NCI-H82 treated with DMSO at 0.1 percent for 48 hours (cell line): ENCODE measurements at regions not wholly inside any gene's neighbourhood (a gene's known extent, or its start where the extent isn't known, plus 50 kb on each side); places are given as distances from the start of the nearest gene placed in this dataset.
"Not testable (repeated sequence)": the region's sequence is repeated elsewhere in the genome, so short reads cannot be mapped to it uniquely, and the experiment has no call there.

ENCODE experiments used
- DNase-seq: peaks from one replicate; lab custom pipeline; 2025; ENCODE audit not compliant: unreplicated experiment; lab: John Stamatoyannopoulos, UW

GRCh38 chr5:1596462-1597092 is 72.8 kb upstream of the LPCAT1 start:
- DNase-seq, result not testable (repeated sequence)

- DNase-seq, result peak; percentile 48
Observed at GRCh38 chr5:1594357-1595106, 70.8 kb upstream of the LPCAT1 start.

- DNase-seq, result no peak
Observed at GRCh38 chr5:1593903-1594356, 70.2 kb upstream of the LPCAT1 start.

DNA sequence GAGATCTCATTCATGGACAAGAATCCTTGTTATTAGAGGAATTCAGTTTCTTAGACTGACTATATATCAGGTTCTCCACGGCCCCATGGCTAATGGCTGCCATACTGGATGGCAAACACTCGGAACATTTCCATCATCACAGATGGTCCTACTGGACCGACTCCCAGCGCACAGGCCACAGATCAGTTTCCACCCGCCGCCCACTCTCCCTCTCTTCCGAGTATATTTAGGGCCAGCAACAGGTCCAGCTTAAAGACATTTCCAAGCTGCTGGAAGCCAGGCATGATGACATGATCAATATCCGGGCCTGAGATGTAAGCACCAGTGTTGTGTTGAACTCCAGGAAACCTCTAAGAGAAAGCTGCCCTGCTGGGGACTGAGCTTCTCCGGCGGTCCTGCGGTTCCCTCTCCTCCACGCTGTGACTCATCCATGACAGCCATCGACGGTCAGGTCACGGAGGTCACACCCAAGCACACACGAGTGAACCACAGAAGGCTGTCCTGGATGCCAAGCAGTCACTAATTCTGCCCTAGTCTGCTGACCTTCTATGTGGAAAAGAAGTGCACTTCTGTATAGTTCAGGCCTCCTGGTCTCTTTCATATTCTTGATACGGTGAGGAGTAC is 64.4 kb upstream of the LPCAT1 start:
- DNase-seq, result not testable (repeated sequence)

- DNase-seq, result not testable (repeated sequence)
Observed at GRCh38 chr5:1583081-1583875, 59.5 kb upstream of the LPCAT1 start.

- DNase-seq, result not testable (repeated sequence)
Observed at GRCh38 chr5:1579389-1579788, 55.6 kb upstream of the LPCAT1 start.

- DNase-seq, result not testable (repeated sequence)
Observed at GRCh38 chr5:1576851-1577250, 53.1 kb upstream of the LPCAT1 start.

- not testable (repeated sequence) for DNase-seq
Observed at GRCh38 chr5:1575991-1576714, 52.4 kb upstream of the LPCAT1 start.

GRCh38 chr5:1575491-1575890 is 51.7 kb upstream of the LPCAT1 start:
- not testable (repeated sequence) for DNase-seq

- not testable (repeated sequence) for DNase-seq
Observed at GRCh38 chr5:1574023-1574318, 50.2 kb upstream of the LPCAT1 start.

DNA sequence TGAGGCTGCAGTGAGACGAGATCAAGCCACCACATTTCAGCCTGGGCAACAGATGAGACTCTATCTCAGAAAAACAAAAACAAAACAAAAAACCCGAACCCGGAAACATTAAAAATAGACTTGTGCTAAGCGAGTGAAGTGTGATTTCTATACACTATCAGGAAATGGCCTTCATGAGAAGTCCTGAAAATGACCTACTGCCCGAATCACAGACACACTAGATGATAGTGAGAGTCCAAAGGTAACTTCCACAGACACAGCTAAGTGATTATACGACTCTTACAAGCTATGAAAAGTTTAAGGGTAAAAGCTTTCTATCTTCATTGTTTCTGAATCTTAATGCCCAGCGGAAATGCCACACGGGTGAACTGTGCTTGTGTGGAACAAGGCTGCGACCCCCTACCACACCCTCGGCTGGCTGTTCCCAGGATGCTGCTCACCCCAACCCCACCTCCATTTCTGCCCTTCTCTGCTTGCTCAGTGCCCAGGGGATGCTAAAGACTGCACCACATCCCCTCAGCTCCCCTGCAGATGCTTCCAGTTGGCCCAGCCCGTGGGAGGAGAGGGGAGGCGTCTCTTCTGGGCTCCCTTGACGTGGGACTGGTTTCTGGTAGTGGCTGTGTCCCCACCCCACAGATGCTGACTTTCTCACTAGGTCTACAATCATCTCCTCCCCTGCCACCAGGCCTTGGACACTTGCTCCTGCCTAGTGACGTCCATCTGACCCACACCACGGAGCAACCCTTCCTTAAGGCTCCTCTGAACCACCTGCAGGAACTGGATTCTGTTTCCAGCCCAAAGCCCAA is 49.7 kb upstream of the LPCAT1 start:
- DNase-seq, result not testable (repeated sequence)
